ENCODE measurements at regions not wholly inside any gene's neighbourhood (a gene's known extent, or its start where the extent isn't known, plus 50 kb on each side); places are given as distances from the start of the nearest gene placed in this dataset.
"Not testable (repeated sequence)": the region's sequence is repeated elsewhere in the genome, so short reads cannot be mapped to it uniquely, and the experiment has no call there.

DNA sequence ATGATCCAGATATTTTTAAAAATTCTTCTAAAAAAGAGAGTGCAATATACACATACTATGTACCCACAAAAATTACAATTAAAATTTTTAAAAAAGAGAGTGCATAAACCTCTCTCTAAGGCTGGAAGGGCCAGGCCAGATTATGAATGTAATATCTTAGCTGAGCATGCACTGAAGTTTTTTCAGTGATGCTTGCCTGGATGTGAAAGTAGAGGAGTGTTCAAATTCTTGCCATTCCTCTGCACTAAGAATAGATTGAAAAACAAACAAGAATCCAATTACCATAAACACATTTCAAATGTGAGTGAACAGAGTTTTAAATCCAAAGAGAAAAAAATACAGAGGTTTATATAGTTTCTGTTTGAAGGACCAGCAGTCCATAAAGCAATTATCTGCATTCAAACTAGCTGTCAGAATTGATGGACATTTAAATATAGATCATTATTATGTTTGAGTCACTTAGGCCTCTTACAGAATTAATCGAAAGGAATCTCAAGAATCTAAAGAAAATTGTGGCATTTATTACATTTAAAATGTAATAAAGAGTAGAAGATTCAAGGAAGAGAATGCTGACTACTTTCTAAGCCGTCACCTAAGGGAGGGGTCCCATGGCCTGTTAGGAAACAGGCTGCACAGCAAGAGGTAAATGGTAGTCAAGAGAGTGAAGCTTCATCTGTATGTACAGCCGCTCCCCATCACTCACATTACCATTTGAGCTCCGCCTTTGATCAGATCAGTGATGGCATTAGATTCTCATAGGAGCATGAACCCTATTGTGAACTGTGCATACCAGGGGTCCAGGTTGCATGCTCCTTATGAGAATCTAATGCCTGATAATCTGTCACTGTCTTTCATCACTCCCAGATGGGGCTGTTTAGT, 159.3 kb upstream of the MDFIC2 start:
- DNase-seq, result no peak
- intact Hi-C loops (cut with DNase I), result no loop called here

DNA sequence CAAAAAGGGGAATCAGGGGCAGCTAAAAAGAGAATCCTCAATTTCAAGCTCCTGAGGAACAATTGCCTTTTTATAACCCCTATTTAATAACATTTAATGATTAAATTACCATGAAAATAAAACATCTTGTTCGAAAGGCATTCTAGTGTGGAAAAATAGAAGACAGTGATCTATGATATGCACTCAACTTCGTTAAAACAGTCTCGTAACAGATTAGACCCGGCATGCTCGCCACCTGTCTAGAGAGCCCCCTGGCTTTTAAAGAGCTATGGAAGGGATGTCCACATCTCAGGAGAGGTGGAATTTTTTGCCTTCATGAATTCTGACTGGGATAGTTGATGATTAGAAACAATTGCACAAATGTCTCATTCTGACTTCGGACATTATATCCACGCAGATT, 153.7 kb upstream of the MDFIC2 start:
- intact Hi-C loops (cut with DNase I), result no loop called here
- DNase-seq, result no peak

DNA sequence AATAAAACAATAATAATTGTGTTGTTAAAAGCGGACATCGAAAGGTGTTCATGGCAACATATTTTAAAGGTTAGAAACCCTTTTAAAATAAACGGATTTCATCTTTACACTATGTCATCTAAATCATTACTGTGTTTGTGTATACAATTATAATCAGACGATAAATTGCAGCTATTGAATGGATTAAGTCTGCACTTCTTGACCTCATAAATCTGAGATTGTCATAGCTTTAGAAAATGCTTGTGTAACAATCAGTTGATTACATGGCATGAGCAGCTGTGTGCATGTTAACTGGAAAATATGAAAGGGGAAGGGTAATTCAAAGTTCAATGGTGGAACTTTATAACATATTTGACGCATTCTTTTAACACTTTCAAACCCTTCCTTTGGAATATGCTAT, 152.4 kb upstream of the MDFIC2 start:
- DNase-seq, result no peak
- intact Hi-C loops (cut with DNase I), result no loop called here

- DNase-seq, result no peak
- intact Hi-C loops (cut with DNase I), result no loop called here
Observed at GRCh38 chr3:70464465-70464864, 152.0 kb upstream of the MDFIC2 start.

GRCh38 chr3:70450220-70450619, 137.8 kb upstream of the MDFIC2 start:
- intact Hi-C loops (cut with DNase I); DNase-seq: not testable (repeated sequence)

- not testable (repeated sequence) for DNase-seq
Observed at GRCh38 chr3:70435422-70435821, 123.0 kb upstream of the MDFIC2 start.

GRCh38 chr3:70433091-70433490, 120.7 kb upstream of the MDFIC2 start:
- DNase-seq, result no peak
- intact Hi-C loops (cut with DNase I), result no loop called here

More at GRCh38 chr3:70435422-70435821, 123.0 kb upstream of the MDFIC2 start:
- intact Hi-C loops (cut with DNase I), result not testable (repeated sequence)

DNA sequence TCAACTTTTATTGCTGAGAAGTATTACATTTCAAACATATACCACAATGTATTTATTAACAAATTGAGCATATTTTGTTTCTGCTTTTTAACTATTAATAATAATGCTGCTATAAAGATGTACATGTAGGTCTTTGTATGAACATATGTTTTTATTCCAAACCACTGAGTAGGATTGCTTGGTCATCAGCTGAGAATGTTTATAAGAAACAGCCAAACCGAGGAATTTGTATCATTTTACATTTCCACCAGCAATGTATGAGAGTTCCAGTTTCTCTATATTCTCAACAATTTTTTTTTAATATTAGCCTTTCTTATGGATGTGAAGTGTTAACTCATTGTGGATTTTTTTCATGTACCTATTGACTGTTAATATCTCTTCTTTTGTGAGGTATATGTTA, 119.5 kb upstream of the MDFIC2 start:
- intact Hi-C loops (cut with DNase I), result no loop called here
- no peak for DNase-seq

DNA sequence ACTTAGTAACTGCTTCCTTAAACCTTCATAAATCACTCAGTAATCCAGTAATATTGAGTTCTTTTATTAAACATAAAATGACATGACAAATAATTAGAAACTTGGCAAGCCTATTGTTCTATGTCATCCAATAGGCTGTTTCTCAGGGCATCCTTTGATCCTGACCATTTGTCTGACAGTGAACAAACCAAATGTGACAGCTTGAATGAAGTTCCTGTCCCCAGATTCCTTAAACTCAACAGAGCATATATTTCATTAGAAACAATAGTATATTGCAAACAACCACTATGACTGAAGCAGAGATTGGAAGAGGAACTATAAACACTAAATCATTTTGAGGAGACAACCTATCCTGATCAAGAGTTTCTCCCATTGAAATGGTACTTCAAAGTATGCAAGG, 113.6 kb upstream of the MDFIC2 start:
- intact Hi-C loops (cut with DNase I), result no loop called here
- DNase-seq, result no peak

DNA sequence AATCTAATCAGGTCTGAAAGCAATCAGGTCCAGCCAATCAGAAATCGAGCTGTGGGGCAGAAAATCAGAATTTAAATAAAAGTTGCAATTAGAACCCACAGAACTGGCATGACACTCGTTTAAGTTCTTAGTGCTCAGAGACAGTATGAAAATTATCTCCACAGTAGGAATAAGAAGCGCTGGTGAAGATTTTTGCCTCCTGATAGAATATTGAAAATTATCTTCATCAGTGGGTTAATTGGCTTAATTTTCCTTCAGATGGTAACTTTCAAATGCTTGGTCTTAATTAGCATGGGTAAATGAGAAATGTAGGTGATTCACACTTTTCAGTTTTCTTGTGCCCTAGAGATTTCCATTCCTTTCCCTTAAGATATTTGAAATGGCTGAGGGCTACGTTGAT, 109.1 kb upstream of the MDFIC2 start:
- intact Hi-C loops (cut with DNase I), result no loop called here
- DNase-seq, result no peak

DNA sequence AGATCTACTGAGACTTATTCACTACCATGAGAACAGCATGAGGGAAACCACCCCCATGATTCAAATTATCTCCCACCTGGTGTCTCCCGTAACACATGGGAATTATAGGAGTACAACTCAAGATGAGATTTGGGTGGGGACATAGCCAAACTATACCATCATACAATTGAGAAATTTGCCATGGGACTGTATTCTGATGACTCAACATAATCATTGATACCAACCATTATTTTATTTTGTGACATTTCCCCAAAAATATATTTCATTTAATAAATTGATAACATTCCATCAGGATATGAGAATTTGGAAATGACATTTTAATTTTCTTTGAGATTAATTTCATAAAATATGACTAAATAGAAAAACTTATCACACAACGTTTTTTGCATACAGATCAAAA, 96.6 kb upstream of the MDFIC2 start:
- DNase-seq, result no peak
- intact Hi-C loops (cut with DNase I), result no loop called here

GRCh38 chr3:70400194-70400593, 87.8 kb upstream of the MDFIC2 start:
- intact Hi-C loops (cut with DNase I), result no loop called here

DNA sequence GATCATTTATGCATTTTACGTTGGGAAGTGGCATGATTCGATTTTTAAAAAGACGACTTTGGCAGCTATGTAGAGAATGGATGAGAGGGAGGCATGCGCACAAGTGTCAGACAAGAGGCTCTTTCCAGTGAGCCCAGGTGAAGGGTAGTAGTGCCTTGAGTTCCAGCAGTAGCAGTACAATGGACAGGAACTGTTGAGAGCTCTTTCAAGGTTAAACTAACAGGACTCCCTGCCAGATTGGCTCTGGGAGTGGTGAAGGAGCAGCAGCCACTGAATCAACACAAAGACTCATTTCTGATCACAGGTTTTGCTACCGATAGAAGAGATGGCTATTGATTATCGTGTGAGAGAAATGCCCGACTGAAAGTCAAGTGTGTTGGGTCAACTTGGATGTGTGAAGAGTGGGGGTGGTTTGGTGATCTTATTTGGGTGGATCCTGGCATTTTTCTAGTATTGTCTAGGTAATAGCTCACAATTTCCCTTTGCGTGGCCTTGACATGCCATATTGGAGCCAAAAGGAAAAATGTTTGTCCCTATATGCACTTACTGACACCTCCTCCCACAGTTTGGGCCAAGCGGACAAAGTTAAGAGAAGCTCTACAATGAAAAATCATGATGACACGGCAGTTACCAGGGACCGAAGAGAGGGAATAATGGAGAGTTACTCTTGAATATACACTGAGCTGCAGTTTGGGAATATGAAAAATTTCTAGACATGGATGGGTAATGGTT, 81.6 kb upstream of the MDFIC2 start:
- no peak for DNase-seq
- intact Hi-C loops (cut with DNase I), result no loop called here

More at GRCh38 chr3:70400194-70400593, 87.8 kb upstream of the MDFIC2 start:
- no peak for DNase-seq

- intact Hi-C loops (cut with DNase I), result no loop called here
- no peak for DNase-seq
Observed at GRCh38 chr3:70392227-70392626, 79.8 kb upstream of the MDFIC2 start.

DNA sequence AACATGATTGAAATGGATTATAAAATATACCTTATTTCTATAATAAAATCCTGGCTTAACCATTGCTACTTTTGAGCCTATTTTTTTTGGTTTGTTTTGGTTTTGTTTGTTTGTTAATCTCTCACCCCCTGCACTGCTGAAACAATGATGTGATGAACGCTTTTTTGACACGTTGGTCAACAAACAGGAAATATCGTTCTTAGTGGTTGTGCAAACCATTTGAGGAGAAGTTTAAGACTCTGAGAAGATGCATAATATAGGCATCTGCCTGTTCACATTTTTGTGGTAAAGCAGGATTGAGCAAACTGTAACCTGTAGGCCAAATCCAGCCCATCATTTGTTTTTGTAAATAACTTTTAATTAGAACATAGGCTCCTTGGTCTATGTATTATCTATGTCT, 75.5 kb upstream of the MDFIC2 start:
- no peak for DNase-seq
- intact Hi-C loops (cut with DNase I), result no loop called here

GRCh38 chr3:70386846-70387245, 74.4 kb upstream of the MDFIC2 start:
- intact Hi-C loops (cut with DNase I), result no loop called here
- DNase-seq, result no peak

DNA sequence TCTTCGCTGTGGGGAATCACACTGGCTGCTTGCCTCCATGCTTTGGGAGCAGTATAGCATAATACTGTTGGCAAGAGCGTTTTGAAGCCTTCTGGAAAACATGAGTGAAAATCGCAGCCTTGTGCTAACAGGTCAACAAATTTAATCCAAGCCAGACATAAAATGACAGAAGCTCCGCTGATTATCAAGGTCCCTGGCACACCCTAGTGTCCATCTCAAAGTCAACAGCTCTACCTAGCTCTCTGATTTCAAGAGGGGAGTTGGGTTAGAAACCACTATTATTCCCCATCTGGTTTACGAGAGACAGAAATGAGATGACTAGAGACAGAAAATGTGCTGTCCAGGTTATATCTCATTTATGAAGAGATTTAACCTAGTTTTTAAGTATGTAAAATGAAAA, 73.6 kb upstream of the MDFIC2 start:
- no peak for DNase-seq
- intact Hi-C loops (cut with DNase I), result no loop called here

GRCh38 chr3:70383360-70383831, 71.0 kb upstream of the MDFIC2 start:
- DNase-seq, result peak in 7 of 42 donors; percentile 6 to 40 (median 10)
- intact Hi-C loops (cut with DNase I), result no loop called here

GRCh38 chr3:70374179-70374578, 61.7 kb upstream of the MDFIC2 start:
- intact Hi-C loops (cut with DNase I), result no loop called here
- DNase-seq, result no peak
